MM.1S (cell line): ENCODE measurements at regions not wholly inside any gene's neighbourhood (a gene's known extent, or its start where the extent isn't known, plus 50 kb on each side); places are given as distances from the start of the nearest gene placed in this dataset.
"Not testable (repeated sequence)": the region's sequence is repeated elsewhere in the genome, so short reads cannot be mapped to it uniquely, and the experiment has no call there.

ENCODE experiments used
- EZH2 ChIP-seq: fragments of 300-600 bp; sonication (generic); optimal IDR thresholded peaks from 2 replicates; pipeline ENCODE3; 2017; ENCODE audit warnings: low read depth, mild to moderate bottlenecking, antibody characterized with exemption, low read length, mixed read lengths
- TF ChIP-seq, protein P1 (sequence below): fragments of 300-600 bp; sonication (generic); IDR thresholded peaks from 2 replicates; pipeline ENCODE4 v1.5.1; 2016; ENCODE audit warnings: antibody characterized with exemption, low read length, mixed read lengths

- TF ChIP-seq, protein P1, sequence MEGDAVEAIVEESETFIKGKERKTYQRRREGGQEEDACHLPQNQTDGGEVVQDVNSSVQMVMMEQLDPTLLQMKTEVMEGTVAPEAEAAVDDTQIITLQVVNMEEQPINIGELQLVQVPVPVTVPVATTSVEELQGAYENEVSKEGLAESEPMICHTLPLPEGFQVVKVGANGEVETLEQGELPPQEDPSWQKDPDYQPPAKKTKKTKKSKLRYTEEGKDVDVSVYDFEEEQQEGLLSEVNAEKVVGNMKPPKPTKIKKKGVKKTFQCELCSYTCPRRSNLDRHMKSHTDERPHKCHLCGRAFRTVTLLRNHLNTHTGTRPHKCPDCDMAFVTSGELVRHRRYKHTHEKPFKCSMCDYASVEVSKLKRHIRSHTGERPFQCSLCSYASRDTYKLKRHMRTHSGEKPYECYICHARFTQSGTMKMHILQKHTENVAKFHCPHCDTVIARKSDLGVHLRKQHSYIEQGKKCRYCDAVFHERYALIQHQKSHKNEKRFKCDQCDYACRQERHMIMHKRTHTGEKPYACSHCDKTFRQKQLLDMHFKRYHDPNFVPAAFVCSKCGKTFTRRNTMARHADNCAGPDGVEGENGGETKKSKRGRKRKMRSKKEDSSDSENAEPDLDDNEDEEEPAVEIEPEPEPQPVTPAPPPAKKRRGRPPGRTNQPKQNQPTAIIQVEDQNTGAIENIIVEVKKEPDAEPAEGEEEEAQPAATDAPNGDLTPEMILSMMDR = not testable (repeated sequence)
- TF ChIP-seq EZH2 = not testable (repeated sequence)
Measured at GRCh38 chr14:105707099-105707498, 180.7 kb downstream of the TMEM121 start.
